HG03095 (cell line): ENCODE measurements at regions not wholly inside any gene's neighbourhood (a gene's known extent, or its start where the extent isn't known, plus 50 kb on each side); places are given as distances from the start of the nearest gene placed in this dataset.

Source experiments
- ATAC-seq: cut with Tn5 transposase; IDR thresholded peaks from one replicate; pipeline ENCODE4 v1.9.1; 2021; ENCODE audit warnings: moderate library complexity; ENCODE audit not compliant: unreplicated experiment

DNA sequence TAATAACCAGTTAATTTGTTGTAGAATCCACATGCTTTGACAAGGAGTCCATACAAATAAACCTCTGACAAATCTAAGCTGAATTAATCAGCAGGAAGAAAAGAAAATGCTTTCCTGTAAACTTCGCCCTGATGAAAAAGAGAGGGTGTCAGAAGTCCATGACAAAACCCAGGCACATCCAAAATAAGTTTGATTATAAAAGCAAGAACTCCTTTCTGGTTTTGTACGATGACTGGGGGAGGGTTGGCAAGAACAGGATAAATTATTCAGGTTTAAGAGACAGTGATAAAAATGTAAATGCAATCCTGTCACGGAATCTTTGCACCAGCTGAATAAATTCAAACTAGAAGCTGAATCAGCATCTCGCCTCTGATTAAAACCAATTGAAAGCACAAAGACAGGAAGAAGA, 469.2 kb upstream of the TNP1 start:
- ATAC-seq: no peak

DNA sequence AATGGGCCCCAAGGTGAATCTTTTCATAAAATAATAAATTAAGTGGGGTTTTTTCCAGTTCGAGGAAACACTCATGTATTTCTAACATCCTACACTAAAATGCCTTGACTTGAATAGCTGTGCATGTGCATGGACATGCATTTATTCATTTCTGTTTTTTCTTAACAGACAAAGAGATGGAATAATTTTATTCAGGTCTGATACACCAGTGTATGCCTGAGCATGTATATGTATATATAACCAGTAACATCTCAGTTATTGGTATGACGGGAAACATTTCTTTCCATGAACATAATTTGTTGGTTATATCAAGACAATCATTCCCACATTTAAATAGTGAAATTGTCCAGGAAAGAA, 468.7 kb upstream of the TNP1 start:
- no peak for ATAC-seq

DNA sequence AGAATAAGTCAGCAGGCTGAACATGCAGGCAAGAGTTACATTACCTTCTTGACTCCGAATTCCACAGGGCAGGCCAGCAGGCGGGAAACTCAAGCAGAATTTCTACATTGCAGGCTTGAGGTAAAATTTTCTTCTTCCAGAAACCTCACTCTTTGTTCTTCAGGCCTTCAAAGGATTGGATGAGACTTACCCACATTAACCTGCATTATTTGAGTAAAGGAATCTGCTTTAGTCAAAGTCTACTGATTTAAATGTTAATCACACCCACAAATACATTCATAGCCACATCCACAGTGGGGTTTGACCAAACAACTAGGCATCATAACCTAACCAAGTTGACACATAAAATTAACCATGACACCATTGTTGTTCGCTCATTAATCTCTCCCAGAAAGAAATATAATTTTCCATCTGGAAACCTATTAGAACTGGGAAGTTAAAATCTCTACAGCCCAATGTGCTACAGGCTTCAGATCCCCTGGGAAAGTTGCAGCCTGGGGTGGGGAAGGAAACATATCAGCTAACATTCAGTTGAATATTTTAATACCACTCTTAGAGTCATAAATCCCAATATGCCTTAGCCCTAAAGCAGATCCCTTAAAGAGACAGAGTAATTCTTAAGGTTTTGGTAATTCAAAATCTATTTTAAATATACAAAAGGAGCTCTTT, 468.2 kb upstream of the TNP1 start:
- no peak for ATAC-seq

GRCh38 chr2:217326238-217327022, 466.6 kb upstream of the TNP1 start:
- no peak for ATAC-seq

DNA sequence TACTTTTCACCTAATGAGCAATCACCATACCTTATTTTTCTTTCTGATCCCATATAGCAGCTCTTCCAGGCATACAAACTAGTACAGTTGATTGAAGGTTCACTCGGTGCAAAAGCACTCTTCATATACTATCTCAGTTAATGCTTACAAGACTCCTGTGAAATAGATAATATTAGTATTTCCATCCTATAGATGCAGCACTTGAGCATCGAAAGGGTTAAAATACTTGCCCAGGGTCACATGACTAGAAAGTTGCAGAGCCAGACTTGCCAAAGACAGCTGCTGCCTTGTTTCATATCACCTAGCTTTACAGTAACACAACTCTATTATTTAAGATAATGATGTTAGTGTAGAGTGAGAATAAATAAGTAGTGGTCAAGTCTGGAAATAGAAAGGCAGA, 466.0 kb upstream of the TNP1 start:
- ATAC-seq: no peak

- ATAC-seq: no peak
Observed at GRCh38 chr2:217325251-217325650, 465.4 kb upstream of the TNP1 start.

GRCh38 chr2:217316743-217317142, 456.9 kb upstream of the TNP1 start:
- ATAC-seq: peak; percentile 76

- no peak for ATAC-seq
Observed at GRCh38 chr2:217314021-217314460, 454.2 kb upstream of the TNP1 start.

DNA sequence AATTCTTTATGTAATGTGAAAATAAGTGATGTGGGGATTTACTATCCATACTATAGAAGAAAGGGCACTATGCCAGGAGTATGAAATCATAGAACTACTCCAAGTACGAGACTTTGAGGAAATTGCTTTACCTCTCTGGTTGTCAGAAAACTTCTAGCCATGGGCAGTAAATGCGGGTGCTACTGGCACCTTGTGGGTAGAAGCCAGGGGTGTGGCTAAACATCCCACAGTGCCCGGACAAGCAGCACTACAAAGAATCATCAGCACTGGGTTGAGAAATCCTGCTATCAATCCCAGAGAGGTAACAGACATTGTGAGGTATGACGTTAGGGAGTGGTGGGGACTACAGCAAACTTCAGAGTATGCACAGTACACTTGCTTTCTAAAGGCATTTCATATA, 453.5 kb upstream of the TNP1 start:
- ATAC-seq: no peak

DNA sequence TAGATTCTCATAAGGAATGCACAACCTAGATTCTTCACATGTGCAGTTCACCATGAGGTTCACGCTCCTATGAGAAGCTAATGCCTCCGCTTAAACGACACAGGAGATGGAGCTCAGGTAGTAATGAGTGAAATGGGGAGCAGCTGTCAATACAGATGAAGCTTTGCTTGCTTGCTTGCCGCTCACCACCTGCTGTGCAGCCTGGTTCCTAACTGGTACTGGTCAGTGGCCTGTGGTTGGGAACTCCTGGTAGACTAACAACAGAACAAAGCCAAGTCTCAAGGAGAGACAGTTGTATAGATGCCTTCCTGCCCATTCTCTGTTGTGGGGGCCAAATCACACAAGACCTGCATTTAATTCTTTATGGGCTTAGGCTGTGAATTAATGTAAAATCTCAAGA, 449.2 kb upstream of the TNP1 start:
- no peak for ATAC-seq

DNA sequence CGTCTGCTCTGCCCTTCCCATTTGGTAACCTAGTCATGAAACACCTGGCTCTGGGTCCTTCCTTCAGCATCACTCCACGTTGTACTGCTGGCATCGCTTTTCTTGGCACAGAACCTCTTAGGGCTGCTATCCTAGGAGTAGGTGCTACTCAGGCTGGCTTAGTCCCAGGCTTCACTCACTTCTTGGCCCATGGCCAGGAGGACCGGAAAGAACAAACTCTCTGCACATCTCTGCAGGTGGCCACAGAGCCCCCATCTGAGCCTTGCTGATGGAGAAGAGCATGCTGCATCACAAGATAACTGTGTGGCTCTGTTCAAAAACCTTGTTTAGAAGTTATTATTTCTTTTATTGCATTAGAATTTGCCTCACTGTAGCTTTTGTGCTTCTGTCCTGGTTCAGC, 447.2 kb upstream of the TNP1 start:
- no peak for ATAC-seq

DNA sequence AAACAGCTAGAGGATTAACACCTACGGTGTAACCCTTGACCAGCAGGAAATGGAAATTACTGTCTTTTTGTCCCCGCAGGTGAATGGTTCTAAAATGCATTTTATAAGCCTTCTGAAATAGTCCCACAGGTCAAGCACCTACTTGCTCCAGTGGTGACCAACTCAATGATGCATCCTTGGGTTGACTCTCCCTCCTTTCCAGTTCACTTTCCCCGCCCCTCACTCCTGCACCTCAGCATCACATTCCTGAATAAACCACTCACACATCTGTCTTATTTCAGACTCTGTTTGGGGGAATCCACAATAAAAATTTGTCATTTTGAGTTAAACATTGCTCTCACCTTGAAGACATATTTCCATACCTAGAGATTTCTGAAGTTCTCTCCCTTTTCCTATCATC, 446.0 kb upstream of the TNP1 start:
- ATAC-seq: no peak

DNA sequence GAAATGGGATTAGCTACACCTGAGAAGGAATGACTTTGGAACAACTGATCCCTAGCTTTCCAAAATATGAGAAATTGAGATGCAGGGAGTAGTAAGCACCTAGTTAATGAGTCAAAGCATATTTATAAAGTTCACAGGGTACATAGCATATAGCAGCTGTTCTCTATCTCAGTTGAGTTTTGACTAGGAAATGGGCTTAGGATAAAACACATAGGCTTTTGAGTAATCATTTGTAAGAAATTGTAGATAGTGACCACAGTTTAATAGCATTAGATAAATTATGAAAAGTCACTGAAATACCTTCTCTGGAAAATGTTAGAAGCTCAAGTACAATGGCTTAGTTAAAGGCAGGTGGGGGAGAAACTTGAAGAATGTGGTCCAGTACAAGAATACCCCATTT, 444.7 kb upstream of the TNP1 start:
- ATAC-seq: no peak

- no peak for ATAC-seq
Observed at GRCh38 chr2:217302856-217303255, 443.0 kb upstream of the TNP1 start.

DNA sequence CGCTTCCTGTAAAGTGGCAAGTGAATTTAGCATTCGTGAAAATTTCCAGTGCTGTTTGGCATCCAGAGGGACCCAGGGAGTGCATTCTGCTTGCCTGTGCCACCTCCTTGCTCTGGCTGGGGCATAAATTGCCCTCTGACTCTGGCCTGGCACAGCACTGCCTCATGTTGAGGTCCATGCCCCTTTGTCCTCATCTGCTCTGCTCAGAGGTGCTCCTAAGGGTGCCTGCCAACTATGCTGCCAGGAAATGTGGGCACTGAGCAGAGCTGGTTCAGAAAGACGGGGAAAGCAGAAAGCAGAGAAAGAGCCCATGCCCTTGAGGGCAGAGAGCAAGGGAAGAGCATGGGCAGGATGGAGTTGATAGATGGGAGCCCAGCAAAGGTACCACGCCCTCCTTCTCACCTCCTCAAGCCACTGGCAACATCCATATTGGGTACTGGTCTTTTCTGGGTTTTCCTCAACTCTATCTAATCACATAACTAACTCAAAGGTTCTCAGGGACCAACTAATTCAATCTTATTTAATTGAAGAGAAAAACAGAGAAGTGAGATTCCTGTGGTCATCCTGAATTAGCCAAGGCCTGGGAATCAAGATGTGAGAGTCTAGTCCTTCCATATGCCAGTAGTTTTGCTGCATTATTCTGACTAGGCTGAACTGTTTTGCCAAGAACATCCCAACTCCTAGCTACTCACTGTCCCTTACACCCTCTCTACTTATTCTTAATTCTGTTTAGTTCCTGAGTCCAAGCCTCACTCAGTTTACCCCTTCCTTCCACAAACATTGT, 441.5 kb upstream of the TNP1 start:
- no peak for ATAC-seq

DNA sequence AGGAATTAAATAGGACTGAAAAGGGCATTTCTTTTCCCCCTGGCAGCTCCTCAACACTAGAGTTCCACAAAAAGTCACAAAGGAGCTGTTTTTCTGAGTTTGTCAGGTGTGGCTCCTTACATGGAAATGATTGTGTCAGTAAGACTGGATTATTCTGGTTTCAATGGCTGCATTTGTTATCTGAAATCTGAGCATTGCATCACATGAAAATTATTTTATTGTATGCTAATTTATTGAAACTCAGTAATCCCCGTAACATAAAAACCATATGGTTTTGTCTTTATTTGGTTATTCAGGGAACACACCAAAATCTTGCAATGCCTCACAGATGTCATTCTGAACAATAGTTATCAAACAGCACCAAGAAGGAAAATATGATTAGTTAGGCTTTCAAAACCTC, 439.7 kb upstream of the TNP1 start:
- ATAC-seq: no peak

DNA sequence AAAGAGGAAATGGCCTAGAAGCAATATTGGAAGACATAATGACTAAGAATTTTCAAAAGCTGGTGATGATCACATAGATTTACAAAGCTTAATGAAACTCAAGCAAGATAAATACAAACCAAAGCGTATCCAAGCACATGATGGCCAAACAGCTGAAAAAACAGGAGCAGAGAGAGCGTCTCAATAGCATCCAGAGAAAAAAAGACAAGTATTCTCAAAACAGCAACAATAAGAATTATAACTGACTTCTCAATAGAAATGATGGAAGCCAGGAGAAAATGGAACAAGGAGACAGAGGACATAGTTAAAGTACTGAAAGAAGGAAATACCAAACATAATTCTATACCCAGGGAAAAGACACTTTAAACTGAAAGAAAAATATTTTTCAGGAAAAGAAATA, 437.2 kb upstream of the TNP1 start:
- ATAC-seq: no peak

- ATAC-seq: no peak
Observed at GRCh38 chr2:217294818-217295217, 435.0 kb upstream of the TNP1 start.

DNA sequence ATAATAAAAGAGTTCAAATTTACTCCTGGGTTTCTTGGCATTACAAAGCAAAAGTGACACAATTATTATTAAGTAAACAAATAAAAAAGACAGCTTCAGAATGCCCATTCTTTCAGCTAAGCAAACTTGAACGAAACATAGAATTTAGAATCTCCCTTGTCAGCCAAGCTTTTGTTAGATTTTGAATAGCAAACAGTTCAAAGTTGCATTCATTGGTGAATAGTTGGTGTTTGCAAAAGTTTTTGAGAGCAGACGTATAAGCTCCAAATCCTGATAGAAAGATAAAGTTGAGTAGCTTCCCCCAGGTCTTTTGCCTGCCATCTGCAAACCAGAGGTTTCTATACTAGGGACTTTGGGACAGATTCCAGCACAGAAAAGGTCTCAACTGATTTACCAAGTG, 434.3 kb upstream of the TNP1 start:
- ATAC-seq: no peak

DNA sequence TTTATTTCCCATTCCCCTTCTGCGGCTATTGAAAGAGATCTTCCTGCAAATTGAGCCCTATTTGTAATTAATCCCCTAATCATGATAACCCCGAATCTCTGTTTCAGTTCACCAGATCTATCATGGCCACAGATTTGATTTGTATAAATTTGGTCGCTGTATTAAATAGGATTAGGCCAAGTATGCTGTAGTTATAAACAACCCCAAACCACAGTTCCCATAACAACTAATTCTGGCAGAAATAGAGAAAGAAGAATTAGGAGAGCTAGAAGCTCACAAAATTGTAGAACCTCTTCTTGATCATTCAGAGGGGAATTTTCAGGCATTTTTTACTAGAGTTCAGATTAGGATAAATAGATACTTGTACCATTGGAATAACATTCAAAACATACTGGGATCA, 433.7 kb upstream of the TNP1 start:
- no peak for ATAC-seq

- ATAC-seq: no peak
Observed at GRCh38 chr2:217293046-217293445, 433.2 kb upstream of the TNP1 start.

- no peak for ATAC-seq
Observed at GRCh38 chr2:217291259-217291658, 431.4 kb upstream of the TNP1 start.
